Hepatocyte (in vitro differentiated cells): ENCODE measurements at regions not wholly inside any gene's neighbourhood (a gene's known extent, or its start where the extent isn't known, plus 50 kb on each side); places are given as distances from the start of the nearest gene placed in this dataset.

Experiments used
- CTCF ChIP-seq: fragments of 200-600 bp; sonication (generic); IDR thresholded peaks from 2 replicates; pipeline ENCODE4 v1.5.1; 2016; ENCODE audit warnings: antibody characterized with exemption, mild to moderate bottlenecking; ENCODE audit not compliant: poor library complexity
- EZH2phosphoT487 ChIP-seq: fragments of 200-600 bp; sonication (generic); IDR thresholded peaks from one replicate; pipeline ENCODE4 v1.6.1; 2018; ENCODE audit warnings: antibody characterized with exemption, mild to moderate bottlenecking, low read depth, moderate library complexity; ENCODE audit not compliant: unreplicated experiment, severe bottlenecking

GRCh38 chr10:90089719-90090118, 388.3 kb downstream of the KIF20B start:
- no peak for TF ChIP-seq CTCF
- TF ChIP-seq EZH2phosphoT487: no peak
